ENCODE measurements at regions not wholly inside any gene's neighbourhood (a gene's known extent, or its start where the extent isn't known, plus 50 kb on each side); places are given as distances from the start of the nearest gene placed in this dataset.

- no peak for TF ChIP-seq JUND (IDR thresholded peaks at IDR 0.05; ENCODE audit: low read depth)
- DNase-seq (ENCODE audit: low read depth in 1 of 2, low spot score in 1 of 2), result no peak
- in situ Hi-C loops (cut with HindIII; ENCODE audit: low pct_unique_long_range_greater_than_20kb, low sequenced_read_pairs), result no loop called here
These were observed 68.8 kb upstream of the TMCO5A start for GRCh38 chr15:37865687-37866086.

- DNase-seq (ENCODE audit: low read depth in 1 of 2, low spot score in 1 of 2), result no peak
- TF ChIP-seq JUND (IDR thresholded peaks at IDR 0.05; ENCODE audit: low read depth), result no peak
- in situ Hi-C loops (cut with HindIII; ENCODE audit: low pct_unique_long_range_greater_than_20kb, low sequenced_read_pairs), result no loop called here
These were observed 63.7 kb upstream of the TMCO5A start for GRCh38 chr15:37870711-37871110.

- TF ChIP-seq JUND (IDR thresholded peaks at IDR 0.05; ENCODE audit: low read depth), result no peak
- no peak for DNase-seq (ENCODE audit: low read depth in 1 of 2, low spot score in 1 of 2)
- in situ Hi-C loops (cut with HindIII; ENCODE audit: low pct_unique_long_range_greater_than_20kb, low sequenced_read_pairs), result no loop called here
These were observed 61.8 kb upstream of the TMCO5A start for GRCh38 chr15:37872661-37873060.

GRCh38 chr15:37873336-37873735 is 61.1 kb upstream of the TMCO5A start:
- no peak for TF ChIP-seq JUND (IDR thresholded peaks at IDR 0.05; ENCODE audit: low read depth)
- in situ Hi-C loops (cut with HindIII; ENCODE audit: low pct_unique_long_range_greater_than_20kb, low sequenced_read_pairs), result no loop called here
- DNase-seq (ENCODE audit: low read depth in 1 of 2, low spot score in 1 of 2), result no peak

GRCh38 chr15:37876900-37877299 is 57.5 kb upstream of the TMCO5A start:
- TF ChIP-seq JUND (IDR thresholded peaks at IDR 0.05; ENCODE audit: low read depth), result no peak
- in situ Hi-C loops (cut with HindIII; ENCODE audit: low pct_unique_long_range_greater_than_20kb, low sequenced_read_pairs), result no loop called here
- no peak for DNase-seq (ENCODE audit: low read depth in 1 of 2, low spot score in 1 of 2)

GRCh38 chr15:37877851-37878741 is 56.3 kb upstream of the TMCO5A start:
- in situ Hi-C loops (cut with HindIII; ENCODE audit: low pct_unique_long_range_greater_than_20kb, low sequenced_read_pairs), result no loop called here
- TF ChIP-seq JUND (IDR thresholded peaks at IDR 0.05; ENCODE audit: low read depth), result no peak
- no peak for DNase-seq (ENCODE audit: low read depth in 1 of 2, low spot score in 1 of 2)

GRCh38 chr15:37880009-37880834 is 54.2 kb upstream of the TMCO5A start:
- in situ Hi-C loops (cut with HindIII; ENCODE audit: low pct_unique_long_range_greater_than_20kb, low sequenced_read_pairs), result no loop called here
- no peak for TF ChIP-seq JUND (IDR thresholded peaks at IDR 0.05; ENCODE audit: low read depth)
- DNase-seq (ENCODE audit: low read depth in 1 of 2, low spot score in 1 of 2), result peak; percentile 4 to 51

- no peak for DNase-seq (ENCODE audit: low read depth in 1 of 2, low spot score in 1 of 2)
- no peak for TF ChIP-seq JUND (IDR thresholded peaks at IDR 0.05; ENCODE audit: low read depth)
- in situ Hi-C loops (cut with HindIII; ENCODE audit: low pct_unique_long_range_greater_than_20kb, low sequenced_read_pairs), result no loop called here
These were observed 53.6 kb upstream of the TMCO5A start for GRCh38 chr15:37880835-37881153.

- in situ Hi-C loops (cut with HindIII; ENCODE audit: low pct_unique_long_range_greater_than_20kb, low sequenced_read_pairs), result no loop called here
These were observed 53.0 kb upstream of the TMCO5A start for GRCh38 chr15:37881237-37882013.

GRCh38 chr15:37882640-37883039 is 51.8 kb upstream of the TMCO5A start:
- no peak for TF ChIP-seq JUND (IDR thresholded peaks at IDR 0.05; ENCODE audit: low read depth)
- DNase-seq (ENCODE audit: low read depth in 1 of 2, low spot score in 1 of 2), result no peak
- in situ Hi-C loops (cut with HindIII; ENCODE audit: low pct_unique_long_range_greater_than_20kb, low sequenced_read_pairs), result no loop called here

More at GRCh38 chr15:37881237-37882013, 53.0 kb upstream of the TMCO5A start:
- TF ChIP-seq JUND (IDR thresholded peaks at IDR 0.05; ENCODE audit: low read depth), result no peak
- no peak for DNase-seq (ENCODE audit: low read depth in 1 of 2, low spot score in 1 of 2)

Data from T47D (cell line).